Activated CD8-positive, alpha-beta T cell treated with anti-CD3 and anti-CD28 coated beads for 36 hours (primary cell): ENCODE measurements at regions not wholly inside any gene's neighbourhood (a gene's known extent, or its start where the extent isn't known, plus 50 kb on each side); places are given as distances from the start of the nearest gene placed in this dataset.

Experiments used
- ATAC-seq: fragments of 200-7000 bp; cut with Tn5 transposase; one replicate; pipeline ENCODE4 v1.10.0; 2021; ENCODE audit warnings: mild to moderate bottlenecking, moderate library complexity
- CTCF ChIA-PET: fragments of 350-600 bp; sonication (Branson Sonifier 250); formaldehyde crosslinking; loops from one replicate; lab custom pipeline; 2021; ENCODE audit warnings: antibody characterized with exemption; lab: Charles Lee
- POLR2A ChIA-PET: fragments of 350-600 bp; sonication (Branson Sonifier 250); formaldehyde crosslinking; loops from one replicate; lab custom pipeline; 2021; ENCODE audit warnings: antibody characterized with exemption; lab: Charles Lee
- DNase-seq: peaks from one replicate; pipeline ENCODE4 v3.0.0-alpha.2; 2020
- H3K27ac Mint-ChIP-seq: one replicate; pipeline ENCODE4 v1.8.0; 2021; ENCODE audit warnings: mild to moderate bottlenecking, mixed read lengths
- H3K27me3 Mint-ChIP-seq: one replicate; pipeline ENCODE4 v1.8.0; 2021; ENCODE audit warnings: mixed read lengths
- H3K36me3 Mint-ChIP-seq: one replicate; pipeline ENCODE4 v1.8.0; 2021; ENCODE audit warnings: low read depth, mixed read lengths
- H3K4me1 Mint-ChIP-seq: one replicate; pipeline ENCODE4 v1.8.0; 2021; ENCODE audit warnings: low read depth, mixed read lengths
- H3K4me3 Mint-ChIP-seq: one replicate; pipeline ENCODE4 v1.8.0; 2021; ENCODE audit warnings: mild to moderate bottlenecking, moderate library complexity, mixed read lengths
- H3K9me3 Mint-ChIP-seq: one replicate; pipeline ENCODE4 v1.8.0; 2021; ENCODE audit warnings: mixed read lengths
- CTCF ChIP-seq: fragments of 200-600 bp; IDR thresholded peaks from one replicate; pipeline ENCODE4 v1.8.0; 2022; ENCODE audit warnings: antibody characterized with exemption, mild to moderate bottlenecking
- intact Hi-C: fragments of 100-400 bp; cut with micrococcal nuclease; formaldehyde crosslinking; loops from one replicate; pipeline ENCODE4 v1.10.0; 2022

GRCh38 chr1:115429884-115430283 is 91.8 kb upstream of the NGF start:
- intact Hi-C loops: no loop called here
- no peak for TF ChIP-seq CTCF
- no peak for DNase-seq
- Mint-ChIP-seq H3K27ac (no peak overlapping the region), H3K36me3 (no peaks in the 10 kb centered on the region), H3K27me3 (peaks cover 10% of the 10 kb centered on the region), H3K9me3 (no peaks in the 10 kb centered on the region), H3K4me3 (no peak overlapping the region), H3K4me1 (no peaks in the 10 kb centered on the region)
- ChIA-PET CTCF (no interaction called here), POLR2A (interaction anchor here (1.2 kb wide), 1 partner anchor 250 kb away, joined by 3 read pairs; no protein-coding TSS in a partner anchor)
- no peak for ATAC-seq

GRCh38 chr1:115429241-115429640 is 91.2 kb upstream of the NGF start:
- DNase-seq (no peak), ATAC-seq (no peak)
- TF ChIP-seq CTCF: no peak
- ChIA-PET POLR2A (no interaction called here), CTCF (no interaction called here)
- intact Hi-C loops: no loop called here
- Mint-ChIP-seq H3K9me3 (no peaks in the 10 kb centered on the region), H3K4me1 (no peaks in the 10 kb centered on the region), H3K27ac (no peak overlapping the region), H3K36me3 (no peaks in the 10 kb centered on the region), H3K27me3 (peaks cover 9% of the 10 kb centered on the region), H3K4me3 (no peak overlapping the region)

- CTCF ChIA-PET: no interaction called here
- DNase-seq (no peak), ATAC-seq (no peak)
- no peaks in the 10 kb centered on the region for H3K4me1 Mint-ChIP-seq
- H3K36me3 Mint-ChIP-seq: no peaks in the 10 kb centered on the region
- peaks cover 10% of the 10 kb centered on the region for H3K27me3 Mint-ChIP-seq
- TF ChIP-seq CTCF: no peak
- intact Hi-C loops: no loop called here
- POLR2A ChIA-PET: no interaction called here
- no peaks in the 10 kb centered on the region for H3K9me3 Mint-ChIP-seq
- H3K4me3 Mint-ChIP-seq: no peak overlapping the region
- no peak overlapping the region for H3K27ac Mint-ChIP-seq
These were observed 90.6 kb upstream of the NGF start for GRCh38 chr1:115428676-115429075.

GRCh38 chr1:115428256-115428655 is 90.2 kb upstream of the NGF start:
- ChIA-PET POLR2A (no interaction called here), CTCF (no interaction called here)
- Mint-ChIP-seq H3K27me3 (peaks cover 10% of the 10 kb centered on the region), H3K4me3 (no peak overlapping the region), H3K9me3 (no peaks in the 10 kb centered on the region), H3K4me1 (no peaks in the 10 kb centered on the region), H3K36me3 (no peaks in the 10 kb centered on the region), H3K27ac (no peak overlapping the region)
- DNase-seq (no peak), ATAC-seq (no peak)
- no peak for TF ChIP-seq CTCF
- intact Hi-C loops: no loop called here

- TF ChIP-seq CTCF: no peak
- H3K9me3 Mint-ChIP-seq: no peaks in the 10 kb centered on the region
- no peak for ATAC-seq
- ChIA-PET CTCF (interaction anchor here (1.5 kb wide), 1 partner anchor 24 kb away, joined by 4 read pairs; no protein-coding TSS in a partner anchor), POLR2A (no interaction called here)
- no peaks in the 10 kb centered on the region for H3K4me1 Mint-ChIP-seq
- H3K36me3 Mint-ChIP-seq: no peaks in the 10 kb centered on the region
- H3K4me3 Mint-ChIP-seq: no peak overlapping the region
- peaks cover 11% of the 10 kb centered on the region for H3K27me3 Mint-ChIP-seq
- no peak for DNase-seq
- no peak overlapping the region for H3K27ac Mint-ChIP-seq
- intact Hi-C loops: no loop called here
These were observed 88.9 kb upstream of the NGF start for GRCh38 chr1:115426956-115427355.
